ENCODE measurements at regions not wholly inside any gene's neighbourhood (a gene's known extent, or its start where the extent isn't known, plus 50 kb on each side); places are given as distances from the start of the nearest gene placed in this dataset.

DNA sequence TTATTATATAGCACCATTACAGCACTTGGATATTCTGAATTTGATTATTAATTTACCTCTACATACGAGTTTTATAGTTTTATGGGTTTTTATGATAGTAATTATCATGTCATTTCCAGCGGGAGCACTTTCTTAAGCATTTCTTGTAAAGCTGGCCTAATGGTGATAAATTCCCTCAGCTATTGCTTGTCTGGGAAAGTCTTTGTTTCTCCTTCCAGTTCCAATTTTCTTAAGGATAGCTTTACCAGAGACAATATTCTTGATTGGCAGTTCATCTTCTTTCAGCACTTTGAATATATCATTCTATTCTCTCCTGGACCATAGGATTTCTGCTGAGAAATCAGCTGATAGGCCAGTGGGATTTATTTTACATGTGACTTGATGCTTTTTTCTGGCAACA is 505.4 kb downstream of the TMEM232 start:
- intact Hi-C loops (cut with DNase I): no loop called here
- TF ChIP-seq CTCF (IDR thresholded peaks at IDR 0.05): no peak
- no peaks in the 10 kb centered on the region for H3K4me1 ChIP-seq
- no peak overlapping the region for H3K4me3 ChIP-seq
- no peak overlapping the region for H3K27ac ChIP-seq
- peaks cover 14% of the 10 kb centered on the region for H3K9me3 ChIP-seq
- H3K27me3 ChIP-seq: no peaks in the 10 kb centered on the region
- H3K36me3 ChIP-seq: no peaks in the 10 kb centered on the region
- DNase-seq (no peak), ATAC-seq (no peak)

- ATAC-seq: no peak
- H3K4me3 ChIP-seq: no peak overlapping the region
- no peaks in the 10 kb centered on the region for H3K27me3 ChIP-seq
- no peak for TF ChIP-seq CTCF (IDR thresholded peaks at IDR 0.05)
- no peak overlapping the region for H3K27ac ChIP-seq
- H3K36me3 ChIP-seq: no peaks in the 10 kb centered on the region
- DNase-seq: no peak
- H3K9me3 ChIP-seq: peaks cover 14% of the 10 kb centered on the region
- no peaks in the 10 kb centered on the region for H3K4me1 ChIP-seq
- intact Hi-C loops (cut with DNase I): no loop called here
These were observed 502.4 kb downstream of the TMEM232 start for GRCh38 chr5:110224050-110224449.

DNA sequence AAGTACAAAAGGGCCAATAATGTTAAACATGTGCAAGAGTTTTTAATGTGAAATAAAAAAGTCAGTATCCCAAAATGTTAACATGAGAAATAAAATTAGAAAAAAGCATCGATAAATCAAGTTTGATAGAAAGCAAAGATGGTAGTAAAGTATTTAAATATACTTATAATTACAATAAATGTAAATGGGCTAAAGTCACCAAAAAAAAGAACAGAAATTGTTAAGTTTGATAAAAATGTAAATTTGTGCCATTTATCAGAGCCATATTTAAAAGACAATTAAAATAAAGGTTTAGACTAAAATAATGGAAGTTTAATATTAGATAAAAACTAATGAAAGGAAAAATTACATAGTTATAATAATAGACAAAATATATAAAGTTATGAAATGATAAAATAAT is 500.5 kb downstream of the TMEM232 start:
- TF ChIP-seq CTCF (IDR thresholded peaks at IDR 0.05): no peak
- Histone ChIP-seq H3K9me3 (peaks cover 14% of the 10 kb centered on the region), H3K4me1 (no peaks in the 10 kb centered on the region), H3K36me3 (no peaks in the 10 kb centered on the region), H3K27me3 (no peaks in the 10 kb centered on the region), H3K4me3 (no peak overlapping the region), H3K27ac (no peak overlapping the region)
- intact Hi-C loops (cut with DNase I): no loop called here
- DNase-seq: no peak
- ATAC-seq: no peak

DNA sequence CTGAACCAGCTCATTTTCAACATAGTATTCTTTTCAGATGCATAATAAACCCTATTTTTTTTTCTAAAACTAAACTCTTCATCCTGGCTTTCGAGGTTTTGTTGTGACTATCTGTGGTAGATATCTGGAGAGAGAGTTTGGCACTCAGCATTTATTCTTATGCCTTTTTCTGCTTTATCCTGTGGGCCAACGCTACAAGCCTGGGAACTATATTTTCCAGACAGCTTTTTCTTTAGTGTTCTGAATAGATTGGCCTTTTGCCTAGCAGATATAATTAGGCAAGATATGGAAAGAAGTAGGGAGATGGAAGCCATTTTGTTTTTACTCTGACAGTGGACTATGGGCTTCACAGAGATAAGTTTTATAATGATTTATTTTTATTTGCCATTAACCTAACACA is 486.7 kb downstream of the TMEM232 start:
- ATAC-seq: no peak
- intact Hi-C loops (cut with DNase I): no loop called here
- no peaks in the 10 kb centered on the region for H3K36me3 ChIP-seq

DNA sequence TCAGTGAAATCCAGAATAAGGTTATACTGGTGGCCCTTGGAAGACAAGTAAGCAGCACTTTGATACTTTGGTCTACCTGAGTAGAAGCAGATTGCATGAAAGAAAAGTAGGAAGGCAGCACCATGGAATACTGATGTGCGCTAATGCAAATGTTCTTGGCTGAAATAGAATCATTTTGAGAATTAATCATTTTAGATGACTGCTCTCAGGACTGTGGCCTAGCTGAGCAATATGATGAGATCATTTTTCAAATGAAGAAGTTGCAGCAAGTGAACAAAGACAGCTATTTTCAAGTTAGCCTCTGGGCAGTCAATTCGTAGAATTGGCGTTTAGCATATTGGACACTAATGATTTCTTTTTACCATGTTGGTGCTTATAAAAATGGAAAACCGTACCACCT is 483.5 kb downstream of the TMEM232 start:
- no peak for TF ChIP-seq CTCF (IDR thresholded peaks at IDR 0.05)
- H3K27me3 ChIP-seq: no peaks in the 10 kb centered on the region
- DNase-seq (no peak), ATAC-seq (no peak)
- intact Hi-C loops (cut with DNase I): no loop called here
- no peak overlapping the region for H3K27ac ChIP-seq
- no peaks in the 10 kb centered on the region for H3K4me1 ChIP-seq
- no peaks in the 10 kb centered on the region for H3K36me3 ChIP-seq
- H3K4me3 ChIP-seq: no peak overlapping the region
- no peaks in the 10 kb centered on the region for H3K9me3 ChIP-seq

More for the DNA sequence above, 486.7 kb downstream of the TMEM232 start:
- Histone ChIP-seq H3K9me3 (no peaks in the 10 kb centered on the region), H3K27ac (no peak overlapping the region), H3K27me3 (no peaks in the 10 kb centered on the region), H3K4me1 (no peaks in the 10 kb centered on the region), H3K4me3 (no peak overlapping the region)
- TF ChIP-seq CTCF (IDR thresholded peaks at IDR 0.05): no peak
- DNase-seq: no peak

- H3K36me3 ChIP-seq: no peaks in the 10 kb centered on the region
- no peak overlapping the region for H3K4me3 ChIP-seq
- H3K4me1 ChIP-seq: no peaks in the 10 kb centered on the region
- no peak for TF ChIP-seq CTCF (IDR thresholded peaks at IDR 0.05)
- no peak overlapping the region for H3K27ac ChIP-seq
- DNase-seq (no peak), ATAC-seq (no peak)
- H3K27me3 ChIP-seq: no peaks in the 10 kb centered on the region
- no peaks in the 10 kb centered on the region for H3K9me3 ChIP-seq
- intact Hi-C loops (cut with DNase I): no loop called here
These were observed 477.6 kb downstream of the TMEM232 start for GRCh38 chr5:110248921-110249320.
